ENCODE measurements at regions not wholly inside any gene's neighbourhood (a gene's known extent, or its start where the extent isn't known, plus 50 kb on each side); places are given as distances from the start of the nearest gene placed in this dataset.

- DNase-seq (ENCODE audit: low spot score): no peak
Observed at GRCh38 chr1:195376190-195376589, 1232.0 kb downstream of the KCNT2 start.

- no peak for DNase-seq (ENCODE audit: low spot score)
Observed at GRCh38 chr1:195373856-195374255, 1234.4 kb downstream of the KCNT2 start.

DNA sequence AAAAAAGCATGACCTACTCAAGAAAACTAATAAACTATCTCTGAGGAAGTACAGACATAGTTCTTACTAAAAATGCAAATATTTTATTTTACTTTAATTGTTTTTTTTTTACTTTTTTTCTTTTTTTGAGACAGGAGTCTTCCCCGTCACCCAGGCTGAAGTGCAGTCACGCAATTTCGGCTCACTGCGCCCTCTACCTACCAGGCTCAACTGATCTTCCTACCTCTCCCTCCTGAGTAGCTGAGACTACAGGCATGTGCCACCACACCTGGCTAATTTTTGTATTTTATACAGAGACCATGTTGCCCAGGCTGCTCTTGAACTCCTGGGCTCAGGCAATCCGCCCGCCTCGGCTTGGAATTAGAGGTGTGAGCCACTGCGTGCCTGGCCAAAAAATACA, 1263.1 kb downstream of the KCNT2 start:
- no peak for DNase-seq (ENCODE audit: low spot score)

DNA sequence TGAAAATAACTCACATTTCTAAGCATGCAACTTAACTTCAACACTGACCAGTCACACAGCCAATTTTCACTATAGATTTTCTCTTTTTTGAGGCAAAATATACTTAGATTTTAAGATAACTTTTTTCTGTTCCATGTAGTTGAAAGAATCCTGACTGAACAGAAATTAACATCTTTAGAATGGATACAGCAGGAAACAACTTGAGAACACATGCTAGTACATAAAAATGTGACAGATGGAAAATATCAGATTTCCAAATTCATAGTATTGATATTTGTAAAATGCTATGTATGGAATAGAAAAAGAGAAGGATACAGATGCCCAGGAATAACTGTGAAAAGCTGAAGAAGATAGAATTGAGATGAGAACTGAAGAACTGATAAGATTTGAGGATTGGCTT, 1270.6 kb downstream of the KCNT2 start:
- DNase-seq (ENCODE audit: low spot score): no peak

DNA sequence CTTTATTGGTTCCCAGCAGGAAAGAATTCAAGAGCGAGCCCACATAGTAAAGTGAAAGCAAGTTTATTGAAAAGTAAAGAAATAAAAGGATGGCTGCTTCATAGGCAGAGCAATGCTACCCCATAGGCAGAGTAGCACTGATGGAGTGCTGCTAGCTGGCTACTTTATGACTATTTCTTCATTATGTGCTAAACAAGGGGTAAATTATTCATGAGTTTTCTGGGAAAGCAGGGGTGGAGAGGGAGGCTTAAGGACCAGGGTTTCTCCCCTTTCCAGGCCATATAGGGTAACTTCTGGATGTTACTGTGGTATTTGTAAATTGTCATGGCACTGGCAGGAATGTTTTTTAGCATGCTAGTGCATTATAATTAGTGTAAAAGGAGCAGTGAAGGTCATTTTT, 1271.4 kb downstream of the KCNT2 start:
- no peak for DNase-seq (ENCODE audit: low spot score)

DNA sequence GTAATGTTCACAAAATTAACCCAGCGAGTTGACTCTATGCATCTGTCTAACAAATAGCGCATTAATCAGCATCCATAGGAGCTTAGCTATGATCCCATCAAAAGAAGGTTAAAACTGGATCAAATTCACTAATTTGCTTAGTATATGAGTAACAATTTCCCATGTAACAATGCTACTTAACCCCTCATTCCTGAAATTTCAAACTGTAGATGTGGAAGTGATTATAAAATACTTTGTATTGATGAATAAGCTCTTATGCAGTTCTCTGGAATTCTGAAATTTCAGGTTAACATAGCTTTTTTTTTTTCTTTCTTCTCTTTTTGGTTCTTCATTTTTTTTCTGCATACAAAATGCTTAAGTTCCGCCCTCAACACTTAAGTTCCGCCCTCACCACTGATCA, 1272.7 kb downstream of the KCNT2 start:
- DNase-seq (ENCODE audit: low spot score): no peak

GRCh38 chr1:195332102-195332501, 1276.1 kb downstream of the KCNT2 start:
- DNase-seq (ENCODE audit: low spot score): no peak

- DNase-seq (ENCODE audit: low spot score): no peak
Observed at GRCh38 chr1:195328681-195329080, 1279.6 kb downstream of the KCNT2 start.

DNA sequence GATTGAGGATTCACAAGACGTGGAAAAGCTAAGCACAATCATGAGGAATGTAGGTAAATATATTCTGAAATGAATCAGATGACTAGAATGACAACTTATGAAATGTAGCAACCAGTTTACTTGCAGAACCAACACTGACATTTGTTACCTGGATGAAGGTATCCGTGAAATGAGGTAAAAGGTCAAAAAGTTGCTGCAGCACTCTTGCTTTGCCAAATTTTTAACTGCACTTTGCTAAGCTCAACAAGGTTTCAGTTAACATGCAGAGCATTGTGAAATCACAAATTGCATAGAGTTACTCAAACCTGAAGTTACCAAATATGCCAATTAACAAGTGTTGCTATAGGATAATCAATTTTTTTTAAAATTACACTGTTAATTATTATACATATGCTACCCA, 1280.1 kb downstream of the KCNT2 start:
- DNase-seq (ENCODE audit: low spot score): no peak

GRCh38 chr1:195327361-195327760, 1280.9 kb downstream of the KCNT2 start:
- no peak for DNase-seq (ENCODE audit: low spot score)

DNA sequence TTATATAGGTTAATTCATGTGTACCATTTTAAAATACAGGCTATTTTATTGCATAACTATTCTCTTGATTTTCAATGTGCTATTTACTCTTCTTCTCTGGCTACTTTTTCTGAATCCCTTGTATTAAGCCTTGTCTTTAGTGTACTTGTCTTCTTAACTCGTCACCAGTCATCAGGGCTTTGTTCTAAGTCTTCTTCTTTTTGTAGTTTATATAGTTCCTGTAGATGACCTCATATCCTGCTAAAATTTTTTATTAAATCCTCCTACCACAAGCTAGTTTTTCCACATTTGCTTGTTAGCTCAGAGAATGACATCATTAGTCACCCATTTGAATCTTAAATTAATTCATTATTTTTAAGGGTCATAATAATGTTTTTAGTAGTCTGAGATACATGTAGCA, 1281.9 kb downstream of the KCNT2 start:
- no peak for DNase-seq (ENCODE audit: low spot score)

DNA sequence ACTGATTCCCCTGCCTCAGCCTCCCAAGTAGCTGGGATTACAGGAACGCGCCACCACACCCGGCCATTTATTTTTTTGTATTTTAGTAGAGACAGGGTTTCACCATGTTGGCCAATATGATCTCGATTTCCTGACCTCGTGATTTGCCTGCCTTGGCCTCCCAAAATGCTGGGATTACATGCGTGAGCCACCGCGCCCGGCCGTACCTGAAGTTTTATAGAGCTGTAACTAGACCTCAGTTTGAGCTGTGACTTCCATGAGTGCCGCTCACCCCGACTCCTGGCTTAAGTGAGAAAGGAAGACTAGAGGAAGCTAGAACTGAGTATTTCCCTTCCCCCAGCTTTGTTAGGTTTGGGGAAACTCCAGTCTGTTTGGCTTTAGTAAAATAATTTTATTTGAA, 1283.1 kb downstream of the KCNT2 start:
- DNase-seq (ENCODE audit: low spot score): no peak

DNA sequence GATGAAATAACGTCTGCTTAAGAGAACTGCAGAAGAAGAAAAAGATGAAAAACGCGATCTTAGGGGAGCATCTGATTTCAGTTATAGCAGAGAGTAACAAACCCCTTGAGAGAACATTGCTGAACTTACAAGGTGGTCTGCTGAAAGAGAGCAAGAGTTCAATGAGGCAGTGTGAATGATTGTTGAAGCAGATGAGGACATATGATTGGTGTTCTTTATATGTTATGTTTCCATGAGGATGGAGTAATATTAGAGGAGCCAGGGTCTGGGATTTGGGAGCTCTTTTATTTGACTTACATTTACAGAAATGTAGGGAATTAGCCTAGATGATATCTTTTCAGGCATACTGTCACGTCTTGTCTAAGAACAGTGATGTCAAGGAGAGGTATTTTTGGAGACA, 1302.0 kb downstream of the KCNT2 start:
- DNase-seq (ENCODE audit: low spot score): no peak

DNA sequence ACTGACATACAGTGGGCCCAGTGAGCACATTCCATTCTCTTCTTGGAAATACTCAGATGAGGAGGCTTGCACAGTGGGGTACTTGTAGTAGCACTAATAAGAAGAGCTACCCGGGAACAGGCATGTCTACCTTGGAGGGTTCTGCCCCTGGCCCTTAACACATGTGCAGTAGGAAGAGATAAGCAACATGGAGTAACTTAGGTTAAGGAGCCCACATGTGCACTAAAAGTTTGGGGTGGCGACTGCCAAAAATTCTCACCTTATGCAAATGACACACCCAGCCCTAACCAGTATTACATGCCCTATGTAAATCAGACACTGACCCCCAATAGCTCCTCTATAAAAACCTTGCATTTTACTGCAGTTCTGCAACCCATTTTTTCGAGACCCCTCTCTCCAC, 1313.3 kb downstream of the KCNT2 start:
- no peak for DNase-seq (ENCODE audit: low spot score)

GRCh38 chr1:195278644-195279043, 1329.6 kb downstream of the KCNT2 start:
- DNase-seq (ENCODE audit: low spot score): no peak

- DNase-seq (ENCODE audit: low spot score): no peak
Observed at GRCh38 chr1:195275710-195276109, 1332.5 kb downstream of the KCNT2 start.

GRCh38 chr1:195251900-195252299, 1356.3 kb downstream of the KCNT2 start:
- no peak for DNase-seq (ENCODE audit: low spot score)

- DNase-seq (ENCODE audit: low spot score): no peak
Observed at GRCh38 chr1:195243492-195243891, 1364.7 kb downstream of the KCNT2 start.

GRCh38 chr1:195241066-195241465, 1367.2 kb downstream of the KCNT2 start:
- DNase-seq (ENCODE audit: low spot score): no peak

GRCh38 chr1:195238313-195238712, 1369.9 kb downstream of the KCNT2 start:
- DNase-seq (ENCODE audit: low spot score): no peak

DNA sequence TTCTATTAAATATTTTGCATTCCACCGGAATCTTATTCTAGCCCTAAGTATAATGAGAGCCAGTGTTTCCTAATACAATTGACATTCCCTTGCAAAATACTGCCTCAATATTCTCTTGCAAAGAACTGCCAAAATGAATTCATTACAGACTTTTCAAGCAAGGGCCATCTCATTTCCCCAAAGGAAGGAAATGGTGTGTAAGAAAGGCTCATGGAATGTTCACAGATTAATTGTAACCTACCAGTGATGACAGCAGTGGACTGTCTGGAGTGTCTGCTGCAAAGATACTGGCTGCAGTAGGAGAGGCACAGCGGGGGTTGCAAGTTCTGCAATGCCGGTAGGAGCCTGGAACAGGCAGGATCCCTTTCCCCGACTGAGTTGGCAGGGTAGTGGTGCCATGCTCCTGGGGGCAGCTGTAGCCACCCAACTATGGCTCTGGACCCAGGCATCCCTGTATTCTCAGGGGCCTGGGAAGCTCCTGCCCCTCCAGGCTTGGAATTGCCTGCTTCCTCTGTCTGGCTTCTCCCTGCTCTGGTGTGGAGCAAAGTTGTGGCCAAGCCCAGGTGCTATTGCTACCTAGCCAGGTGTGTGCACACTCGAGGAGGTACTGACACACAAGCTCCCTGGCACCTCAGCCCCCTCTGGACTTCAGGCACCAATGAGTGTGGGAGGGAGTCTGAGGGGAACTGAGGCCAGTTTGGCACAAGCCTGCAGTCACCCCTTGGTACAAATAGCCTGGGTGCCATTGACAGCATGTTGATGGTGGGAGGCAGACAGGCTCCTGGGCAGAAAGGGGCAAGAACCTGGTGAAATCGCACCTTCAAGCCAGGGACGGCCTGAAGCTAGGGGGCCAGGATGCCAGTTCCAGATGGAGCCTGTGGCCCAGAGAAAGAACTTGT, 1371.0 kb downstream of the KCNT2 start:
- DNase-seq (ENCODE audit: low spot score): no peak

- DNase-seq (ENCODE audit: low spot score): no peak
Observed at GRCh38 chr1:195218428-195219212, 1389.6 kb downstream of the KCNT2 start.

GRCh38 chr1:195202241-195202640, 1406.0 kb downstream of the KCNT2 start:
- DNase-seq (ENCODE audit: low spot score): no peak
